Panc1 (cell line): ENCODE measurements at regions not wholly inside any gene's neighbourhood (a gene's known extent, or its start where the extent isn't known, plus 50 kb on each side); places are given as distances from the start of the nearest gene placed in this dataset.

Experiments used
- POLR2AphosphoS5 ChIP-seq: IDR thresholded peaks from 2 replicates; pipeline ENCODE4 v1.6.1; 2012; ENCODE audit warnings: mild to moderate bottlenecking, low read depth, low read length, moderate library complexity
- TCF7L2 ChIP-seq: IDR thresholded peaks from 2 replicates; pipeline ENCODE4 v1.6.1; 2011; ENCODE audit warnings: mild to moderate bottlenecking, low read depth, low read length, inconsistent platforms
- TF ChIP-seq, protein P1 (sequence below): fragments of 450-650 bp; IDR thresholded peaks from 2 replicates; pipeline ENCODE4 v1.5.1; 2017; ENCODE audit warnings: mild to moderate bottlenecking
- TF ChIP-seq, protein P2 (sequence below), 2 experiments: IDR thresholded peaks; 2 replicates each; pipeline ENCODE4 v1.6.1; 2011 to 2012; ENCODE audit warnings: low read depth in 2 of 2, control low read depth in 1 of 2, low read length in 1 of 2, mild to moderate bottlenecking in 1 of 2, moderate library complexity in 1 of 2; ENCODE audit not compliant: insufficient read depth in 1 of 2

DNA sequence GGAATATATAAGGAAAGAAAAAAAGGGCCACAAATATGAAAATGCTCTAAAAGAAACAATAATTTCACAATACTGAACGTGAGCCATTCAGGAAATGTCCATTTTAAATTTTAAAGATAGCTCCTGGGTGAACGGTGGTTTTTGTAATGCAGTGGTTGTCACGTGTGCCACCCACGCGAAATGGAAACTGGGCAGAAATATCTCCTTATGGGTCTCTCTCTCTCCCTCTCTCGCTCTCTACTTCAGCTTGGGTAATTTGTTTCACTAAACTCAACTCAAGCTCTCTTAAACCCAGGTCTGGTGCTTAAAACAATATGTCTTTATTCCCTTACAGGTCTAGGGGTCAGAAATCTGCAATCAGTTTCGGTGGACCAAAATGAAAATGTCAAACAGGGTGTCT, 150.8 kb downstream of the OR2B2 start:
- no peak for TF ChIP-seq POLR2AphosphoS5
- TF ChIP-seq, protein P1, sequence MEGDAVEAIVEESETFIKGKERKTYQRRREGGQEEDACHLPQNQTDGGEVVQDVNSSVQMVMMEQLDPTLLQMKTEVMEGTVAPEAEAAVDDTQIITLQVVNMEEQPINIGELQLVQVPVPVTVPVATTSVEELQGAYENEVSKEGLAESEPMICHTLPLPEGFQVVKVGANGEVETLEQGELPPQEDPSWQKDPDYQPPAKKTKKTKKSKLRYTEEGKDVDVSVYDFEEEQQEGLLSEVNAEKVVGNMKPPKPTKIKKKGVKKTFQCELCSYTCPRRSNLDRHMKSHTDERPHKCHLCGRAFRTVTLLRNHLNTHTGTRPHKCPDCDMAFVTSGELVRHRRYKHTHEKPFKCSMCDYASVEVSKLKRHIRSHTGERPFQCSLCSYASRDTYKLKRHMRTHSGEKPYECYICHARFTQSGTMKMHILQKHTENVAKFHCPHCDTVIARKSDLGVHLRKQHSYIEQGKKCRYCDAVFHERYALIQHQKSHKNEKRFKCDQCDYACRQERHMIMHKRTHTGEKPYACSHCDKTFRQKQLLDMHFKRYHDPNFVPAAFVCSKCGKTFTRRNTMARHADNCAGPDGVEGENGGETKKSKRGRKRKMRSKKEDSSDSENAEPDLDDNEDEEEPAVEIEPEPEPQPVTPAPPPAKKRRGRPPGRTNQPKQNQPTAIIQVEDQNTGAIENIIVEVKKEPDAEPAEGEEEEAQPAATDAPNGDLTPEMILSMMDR, result no peak
- TF ChIP-seq, protein P2, sequence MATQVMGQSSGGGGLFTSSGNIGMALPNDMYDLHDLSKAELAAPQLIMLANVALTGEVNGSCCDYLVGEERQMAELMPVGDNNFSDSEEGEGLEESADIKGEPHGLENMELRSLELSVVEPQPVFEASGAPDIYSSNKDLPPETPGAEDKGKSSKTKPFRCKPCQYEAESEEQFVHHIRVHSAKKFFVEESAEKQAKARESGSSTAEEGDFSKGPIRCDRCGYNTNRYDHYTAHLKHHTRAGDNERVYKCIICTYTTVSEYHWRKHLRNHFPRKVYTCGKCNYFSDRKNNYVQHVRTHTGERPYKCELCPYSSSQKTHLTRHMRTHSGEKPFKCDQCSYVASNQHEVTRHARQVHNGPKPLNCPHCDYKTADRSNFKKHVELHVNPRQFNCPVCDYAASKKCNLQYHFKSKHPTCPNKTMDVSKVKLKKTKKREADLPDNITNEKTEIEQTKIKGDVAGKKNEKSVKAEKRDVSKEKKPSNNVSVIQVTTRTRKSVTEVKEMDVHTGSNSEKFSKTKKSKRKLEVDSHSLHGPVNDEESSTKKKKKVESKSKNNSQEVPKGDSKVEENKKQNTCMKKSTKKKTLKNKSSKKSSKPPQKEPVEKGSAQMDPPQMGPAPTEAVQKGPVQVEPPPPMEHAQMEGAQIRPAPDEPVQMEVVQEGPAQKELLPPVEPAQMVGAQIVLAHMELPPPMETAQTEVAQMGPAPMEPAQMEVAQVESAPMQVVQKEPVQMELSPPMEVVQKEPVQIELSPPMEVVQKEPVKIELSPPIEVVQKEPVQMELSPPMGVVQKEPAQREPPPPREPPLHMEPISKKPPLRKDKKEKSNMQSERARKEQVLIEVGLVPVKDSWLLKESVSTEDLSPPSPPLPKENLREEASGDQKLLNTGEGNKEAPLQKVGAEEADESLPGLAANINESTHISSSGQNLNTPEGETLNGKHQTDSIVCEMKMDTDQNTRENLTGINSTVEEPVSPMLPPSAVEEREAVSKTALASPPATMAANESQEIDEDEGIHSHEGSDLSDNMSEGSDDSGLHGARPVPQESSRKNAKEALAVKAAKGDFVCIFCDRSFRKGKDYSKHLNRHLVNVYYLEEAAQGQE (IDR thresholded peaks at IDR 0.05; ENCODE audit: insufficient read depth in 1 of 2, low read depth in 2 of 2, low read length in 1 of 2), result no peak
- TF ChIP-seq TCF7L2, result no peak
